ENCODE measurements at regions not wholly inside any gene's neighbourhood (a gene's known extent, or its start where the extent isn't known, plus 50 kb on each side); places are given as distances from the start of the nearest gene placed in this dataset.

DNA sequence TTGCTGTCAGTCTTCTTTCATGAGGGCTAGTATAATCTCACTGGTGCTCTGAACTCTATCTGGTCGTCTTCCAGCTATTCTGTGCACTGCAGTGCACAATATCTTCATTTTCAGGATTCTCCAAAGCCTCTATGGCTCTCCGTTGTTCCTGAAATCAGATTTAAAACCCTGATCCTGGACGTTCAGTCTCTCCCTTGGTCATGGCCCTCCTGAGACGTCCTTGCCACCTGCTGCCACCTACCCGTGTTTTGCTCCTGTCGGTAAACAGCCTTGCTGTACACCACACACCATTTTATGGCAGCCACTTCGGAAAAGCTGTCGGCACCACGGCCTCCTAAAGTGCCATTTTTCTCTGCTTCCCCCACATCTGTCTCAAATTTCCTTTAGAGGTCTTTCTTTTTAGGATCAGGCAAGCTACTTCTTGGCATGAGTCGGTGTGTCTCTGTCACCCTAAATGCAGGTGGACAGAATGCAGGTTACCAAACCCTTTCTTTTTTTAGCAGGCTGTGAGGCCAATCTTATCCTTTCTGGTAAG, 170.0 kb downstream of the HRH4 start:
- TF ChIP-seq, protein P1, sequence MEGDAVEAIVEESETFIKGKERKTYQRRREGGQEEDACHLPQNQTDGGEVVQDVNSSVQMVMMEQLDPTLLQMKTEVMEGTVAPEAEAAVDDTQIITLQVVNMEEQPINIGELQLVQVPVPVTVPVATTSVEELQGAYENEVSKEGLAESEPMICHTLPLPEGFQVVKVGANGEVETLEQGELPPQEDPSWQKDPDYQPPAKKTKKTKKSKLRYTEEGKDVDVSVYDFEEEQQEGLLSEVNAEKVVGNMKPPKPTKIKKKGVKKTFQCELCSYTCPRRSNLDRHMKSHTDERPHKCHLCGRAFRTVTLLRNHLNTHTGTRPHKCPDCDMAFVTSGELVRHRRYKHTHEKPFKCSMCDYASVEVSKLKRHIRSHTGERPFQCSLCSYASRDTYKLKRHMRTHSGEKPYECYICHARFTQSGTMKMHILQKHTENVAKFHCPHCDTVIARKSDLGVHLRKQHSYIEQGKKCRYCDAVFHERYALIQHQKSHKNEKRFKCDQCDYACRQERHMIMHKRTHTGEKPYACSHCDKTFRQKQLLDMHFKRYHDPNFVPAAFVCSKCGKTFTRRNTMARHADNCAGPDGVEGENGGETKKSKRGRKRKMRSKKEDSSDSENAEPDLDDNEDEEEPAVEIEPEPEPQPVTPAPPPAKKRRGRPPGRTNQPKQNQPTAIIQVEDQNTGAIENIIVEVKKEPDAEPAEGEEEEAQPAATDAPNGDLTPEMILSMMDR (IDR thresholded peaks at IDR 0.05; ENCODE audit: low read depth, low read length), result no peak
- H3K4me3 ChIP-seq (replicated peaks in 1 of 2; ENCODE audit: low read depth in 2 of 2, low read length in 2 of 2), result no peak overlapping the region

DNA sequence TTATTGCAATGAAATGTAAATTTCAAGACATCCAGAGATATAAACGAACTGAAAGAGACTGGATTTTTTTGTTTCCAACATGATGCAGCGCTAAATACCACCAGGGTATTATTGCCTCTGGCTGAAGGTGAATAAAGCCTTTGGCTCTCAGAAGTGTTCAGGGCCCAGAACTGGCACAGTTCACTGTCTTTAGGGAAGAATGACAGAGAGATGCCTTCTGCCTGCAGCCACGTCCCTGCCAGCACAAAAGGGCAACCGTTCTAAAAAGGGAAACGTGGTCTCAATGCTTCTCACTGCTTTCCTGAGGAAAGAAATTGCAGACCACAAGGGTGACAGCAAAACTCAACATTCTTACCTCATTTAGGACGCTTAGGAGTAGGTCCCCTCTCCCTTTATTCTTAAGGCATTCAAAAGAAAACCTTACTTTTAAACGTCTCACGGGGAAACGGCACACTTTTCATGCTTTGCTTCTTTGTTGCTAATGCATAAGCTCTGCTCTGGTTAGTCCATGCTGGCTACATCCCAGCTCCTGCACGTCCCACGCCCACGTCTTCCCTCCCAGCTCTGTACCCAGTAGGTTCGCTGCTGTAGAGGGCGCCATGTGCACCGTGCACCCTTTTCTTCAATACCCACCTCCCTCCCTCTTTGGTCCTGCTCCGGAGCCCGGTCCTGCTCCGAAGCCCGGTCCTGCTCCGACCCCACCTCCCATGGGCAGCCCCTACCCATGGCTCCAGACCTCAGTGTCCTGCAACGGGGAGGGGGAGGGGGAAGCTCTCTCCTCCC, 171.0 kb downstream of the HRH4 start:
- no peak for DNase-seq (ENCODE audit: low read depth in 2 of 2)
- TF ChIP-seq, protein P1 (IDR thresholded peaks at IDR 0.05; ENCODE audit: low read depth, low read length), result no peak
- H3K4me3 ChIP-seq (replicated peaks in 1 of 2; ENCODE audit: low read depth in 2 of 2, low read length in 2 of 2), result no peak overlapping the region

More for the DNA sequence above, 170.0 kb downstream of the HRH4 start:
- DNase-seq (ENCODE audit: low read depth in 2 of 2), result no peak

DNA sequence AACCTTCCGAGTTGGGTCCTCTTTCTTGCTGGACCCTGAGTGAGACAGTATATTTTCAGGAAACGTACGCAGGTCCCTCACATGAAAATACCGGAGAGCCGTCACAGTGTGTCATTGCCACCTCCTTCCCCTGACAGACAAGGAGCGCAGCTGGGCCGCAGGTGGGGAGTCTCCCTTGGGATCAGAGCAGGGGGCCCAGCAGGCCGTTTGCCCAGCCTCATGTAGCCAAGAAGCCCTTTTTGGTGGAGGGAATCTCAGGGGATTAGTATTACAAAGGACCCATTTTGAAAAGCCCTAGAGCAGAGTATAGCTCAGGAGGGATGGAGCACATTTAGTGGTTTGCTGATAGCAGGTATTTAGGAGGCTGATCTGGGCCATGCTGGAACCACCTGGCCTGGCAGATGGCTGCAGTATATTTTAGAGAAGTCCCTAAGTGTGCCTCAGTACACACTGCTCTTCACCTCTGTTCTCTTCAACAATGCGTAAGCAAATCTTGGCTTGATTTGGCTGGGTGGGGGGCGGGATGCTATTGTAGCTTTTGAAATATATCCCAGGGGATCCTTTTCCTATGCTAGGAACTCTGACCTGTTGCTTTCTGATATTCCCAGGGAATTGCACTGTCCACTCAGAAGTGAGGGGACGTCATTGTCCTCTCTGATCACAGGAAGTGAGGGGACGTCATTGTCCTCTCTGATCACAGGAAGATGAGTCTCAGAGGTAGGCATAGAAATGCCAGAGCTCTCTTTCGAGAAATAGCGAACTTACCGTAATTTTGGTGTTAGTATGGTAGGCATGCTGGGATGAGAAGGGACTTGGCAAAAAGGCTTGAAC, 171.9 kb downstream of the HRH4 start:
- H3K4me3 ChIP-seq (replicated peaks in 1 of 2; ENCODE audit: low read depth in 2 of 2, low read length in 2 of 2), result no peak overlapping the region
- TF ChIP-seq, protein P1 (IDR thresholded peaks at IDR 0.05; ENCODE audit: low read depth, low read length), result no peak

DNA sequence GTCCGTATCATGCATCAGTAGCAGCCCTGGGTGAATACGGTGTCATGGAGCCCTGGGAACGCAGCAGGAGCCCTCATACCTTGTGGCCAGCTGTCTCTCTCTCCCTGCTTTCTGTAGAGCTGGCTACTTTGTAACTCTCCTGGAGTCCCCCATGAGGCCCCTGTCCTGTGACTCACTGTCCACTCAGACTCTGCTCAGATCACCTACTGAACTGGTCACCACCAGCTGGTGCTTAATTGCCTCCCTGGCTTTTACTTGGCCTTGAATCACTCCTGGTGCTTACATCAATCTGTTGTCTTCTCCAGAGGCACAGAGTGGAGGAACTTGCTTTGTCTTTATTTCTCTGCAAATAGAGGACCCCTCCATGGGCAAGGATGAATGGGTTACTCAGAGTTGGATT, 172.7 kb downstream of the HRH4 start:
- TF ChIP-seq, protein P1 (IDR thresholded peaks at IDR 0.05; ENCODE audit: low read depth, low read length), result no peak
- H3K4me3 ChIP-seq (replicated peaks in 1 of 2; ENCODE audit: low read depth in 2 of 2, low read length in 2 of 2), result no peak overlapping the region
- DNase-seq (ENCODE audit: low read depth in 2 of 2), result no peak

More for the DNA sequence above, 171.9 kb downstream of the HRH4 start:
- no peak for DNase-seq (ENCODE audit: low read depth in 2 of 2)

DNA sequence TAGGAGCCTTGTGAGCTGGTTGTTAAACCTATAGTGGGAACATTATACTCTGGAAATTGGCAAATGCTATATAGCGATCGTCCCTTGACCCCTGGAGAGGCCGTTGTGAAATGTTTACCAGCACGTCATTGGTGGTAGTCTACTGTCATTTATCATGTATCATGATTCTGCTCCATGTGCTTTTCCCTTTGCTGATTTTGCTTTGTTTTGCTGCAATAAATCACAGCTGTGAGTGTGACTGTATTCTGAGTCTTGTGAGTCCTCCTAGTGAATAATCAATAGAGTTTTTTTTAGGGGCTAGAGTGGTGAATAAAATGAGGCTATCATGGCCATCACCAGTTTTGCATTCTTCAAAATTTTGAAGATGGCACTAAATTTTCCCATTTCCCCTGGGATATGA, 189.1 kb downstream of the HRH4 start:
- TF ChIP-seq, protein P1 (IDR thresholded peaks at IDR 0.05; ENCODE audit: low read depth, low read length), result no peak
- DNase-seq (ENCODE audit: low read depth in 2 of 2), result no peak

DNA sequence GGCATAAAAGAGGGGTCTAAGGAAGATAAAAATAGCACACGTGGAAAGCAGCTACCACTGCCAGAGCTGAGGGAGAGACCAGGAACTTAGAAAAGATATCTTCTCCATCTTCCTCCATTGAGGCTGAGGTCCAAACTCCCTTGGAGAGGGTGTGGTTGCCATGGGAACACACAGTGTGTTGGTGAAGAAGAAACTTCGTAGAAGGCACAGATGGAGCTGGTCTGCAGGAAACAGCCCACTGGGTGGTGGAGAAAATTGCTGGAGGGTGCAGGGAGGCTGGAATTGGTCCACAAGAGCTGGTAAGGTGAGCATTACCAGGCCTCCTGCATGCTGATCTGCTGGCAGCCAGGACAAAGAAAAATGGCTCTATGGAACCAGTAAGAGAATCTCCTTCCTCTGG, 191.0 kb downstream of the HRH4 start:
- TF ChIP-seq, protein P1 (IDR thresholded peaks at IDR 0.05; ENCODE audit: low read depth, low read length), result no peak
- H3K4me3 ChIP-seq (replicated peaks in 1 of 2; ENCODE audit: low read depth in 2 of 2, low read length in 2 of 2), result no peak overlapping the region
- DNase-seq (ENCODE audit: low read depth in 2 of 2), result no peak

More for the DNA sequence above, 189.1 kb downstream of the HRH4 start:
- no peak overlapping the region for H3K4me3 ChIP-seq (replicated peaks in 1 of 2; ENCODE audit: low read depth in 2 of 2, low read length in 2 of 2)

All from cardiac fibroblast (primary cell).